Breast epithelium (tissue), 4 donors: ENCODE measurements at regions not wholly inside any gene's neighbourhood (a gene's known extent, or its start where the extent isn't known, plus 50 kb on each side); places are given as distances from the start of the nearest gene placed in this dataset.
"Not testable (repeated sequence)": the region's sequence is repeated elsewhere in the genome, so short reads cannot be mapped to it uniquely, and the experiment has no call there.

ENCODE experiments used
- DNase-seq, 2 donors: peaks; one replicate each; pipeline ENCODE4 v3.0.0-alpha.2; 2019; ENCODE audit warnings: low spot score in 2 of 2
- H3K27ac ChIP-seq, 2 donors: fragments of 200-600 bp; sonication (generic) in 1 of 2; one replicate each; pipeline ENCODE4 v1.5.1; 2016 to 2019; ENCODE audit warnings: mild to moderate bottlenecking in 1 of 2
- H3K27me3 ChIP-seq, 2 donors: fragments of 200-600 bp; sonication (generic) in 1 of 2; one replicate each; pipeline versions ENCODE4 v1.5.1 to v1.6.0; 2017 to 2019; ENCODE audit warnings: control low read depth in 1 of 2, mild to moderate bottlenecking in 1 of 2
- H3K36me3 ChIP-seq: fragments of 200-600 bp; one replicate; pipeline ENCODE4 v1.5.1; 2019
- H3K4me1 ChIP-seq, 2 donors: fragments of 200-600 bp; sonication (generic); one replicate each; pipeline ENCODE4 v1.5.1; 2016 to 2019; ENCODE audit warnings: control low read depth in 1 of 2
- H3K4me3 ChIP-seq, 3 donors: fragments of 200-600 bp; sonication (generic); 1 replicate in 2 of 3; 2 replicates in 1 of 3; pipeline ENCODE4 v1.5.1; 2016 to 2019; ENCODE audit warnings: mild to moderate bottlenecking in 3 of 3, moderate library complexity in 2 of 3
- H3K9me3 ChIP-seq, 2 donors: fragments of 200-600 bp; sonication (generic) in 1 of 2; one replicate each; pipeline ENCODE4 v1.5.1; 2016 to 2019; ENCODE audit warnings: control low read depth in 1 of 2
- CTCF ChIP-seq, 3 donors: fragments of 450-650 bp; IDR thresholded peaks; one replicate each; pipeline ENCODE4 v1.5.1; 2016 to 2017; ENCODE audit warnings: antibody characterized with exemption in 3 of 3, mild to moderate bottlenecking in 3 of 3, moderate library complexity in 3 of 3
- POLR2A ChIP-seq: fragments of 450-650 bp; IDR thresholded peaks from one replicate; pipeline ENCODE4 v1.6.1; 2016; ENCODE audit warnings: antibody characterized with exemption, mild to moderate bottlenecking, moderate library complexity
- POLR2AphosphoS5 ChIP-seq, 3 donors: sonication (generic); formaldehyde crosslinking; IDR thresholded peaks; one replicate each; pipeline ENCODE4 v1.6.1; 2017; ENCODE audit warnings: antibody characterized with exemption in 3 of 3
- intact Hi-C: fragments of 100-400 bp; cut with DNase I; formaldehyde crosslinking; loops from one replicate; pipeline ENCODE4 v1.15.1; 2023; ENCODE audit warnings: low total_unique reads

DNA sequence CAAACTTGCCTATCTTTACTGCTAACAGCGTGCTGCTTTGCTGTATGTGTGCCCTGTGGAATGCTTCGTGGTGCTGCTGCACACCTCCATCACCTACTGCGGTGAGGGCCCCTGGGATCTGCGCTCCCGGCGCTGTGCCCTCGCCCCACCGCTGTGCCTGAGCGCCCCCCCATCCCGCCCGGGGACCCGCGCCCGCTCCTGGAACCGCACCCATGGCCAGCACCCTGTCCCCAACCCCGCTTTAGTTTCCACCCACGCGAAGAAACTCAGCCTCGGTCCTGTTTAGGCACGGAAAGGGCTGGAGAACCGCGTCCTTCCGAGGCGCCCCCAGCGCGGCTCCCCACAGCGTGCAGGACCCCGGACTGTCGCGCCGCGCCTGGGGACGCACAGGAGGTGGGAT lies 373.4 kb downstream of the GOLGA6L6 start:
- H3K9me3 ChIP-seq, H3K4me1 ChIP-seq, H3K4me3 ChIP-seq, H3K27ac ChIP-seq, H3K27me3 ChIP-seq, H3K36me3 ChIP-seq, DNase-seq, intact Hi-C loops: not testable (repeated sequence)

GRCh38 chr15:20153528-20153927 lies 388.1 kb downstream of the GOLGA6L6 start:
- DNase-seq, H3K27ac ChIP-seq, intact Hi-C loops, H3K4me1 ChIP-seq, H3K9me3 ChIP-seq, H3K36me3 ChIP-seq, H3K27me3 ChIP-seq, H3K4me3 ChIP-seq: not testable (repeated sequence)

DNA sequence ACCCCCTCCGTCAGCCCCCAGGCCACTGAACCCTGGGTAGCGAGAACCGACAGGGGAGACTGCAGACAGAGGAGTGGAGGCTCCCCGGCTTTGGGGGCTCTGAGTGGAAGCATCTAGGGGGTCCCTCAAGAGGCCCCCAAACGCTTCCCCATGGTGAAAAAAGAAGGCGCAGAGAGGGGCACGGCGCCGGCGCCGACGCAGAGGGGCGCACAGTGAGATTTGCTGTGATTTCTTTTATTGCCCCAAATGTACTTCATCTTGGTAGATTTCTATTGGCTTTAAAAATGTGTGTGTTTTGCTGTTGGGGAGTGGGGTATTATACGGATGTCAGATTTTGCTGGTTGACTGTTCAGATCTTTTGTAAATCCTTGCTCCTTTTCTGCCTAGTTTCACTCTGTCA lies 392.9 kb downstream of the GOLGA6L6 start:
- DNase-seq, H3K9me3 ChIP-seq, H3K4me3 ChIP-seq, H3K36me3 ChIP-seq, intact Hi-C loops, H3K27ac ChIP-seq, H3K27me3 ChIP-seq, H3K4me1 ChIP-seq: not testable (repeated sequence)

DNA sequence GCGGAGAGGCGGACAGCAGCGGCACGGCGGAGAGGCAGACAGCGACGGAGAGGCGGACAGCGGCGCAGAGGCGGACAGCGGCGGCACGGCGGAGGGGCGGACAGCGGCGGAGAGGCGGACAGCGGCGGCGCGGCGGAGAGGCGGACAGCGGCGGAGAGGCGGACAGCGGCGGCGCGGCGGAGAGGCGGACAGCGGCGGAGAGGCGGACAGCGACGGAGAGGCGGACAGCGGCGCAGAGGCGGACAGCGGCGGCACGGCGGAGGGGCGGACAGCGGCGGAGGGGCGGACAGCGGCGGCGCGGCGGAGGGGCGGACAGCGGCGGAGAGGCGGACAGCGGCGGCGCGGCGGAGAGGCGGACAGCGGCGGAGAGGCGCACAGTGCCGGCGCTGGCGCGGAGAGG lies 393.6 kb downstream of the GOLGA6L6 start:
- intact Hi-C loops, H3K4me1 ChIP-seq, H3K36me3 ChIP-seq, H3K4me3 ChIP-seq, H3K27ac ChIP-seq, H3K27me3 ChIP-seq, H3K9me3 ChIP-seq, DNase-seq: not testable (repeated sequence)

DNA sequence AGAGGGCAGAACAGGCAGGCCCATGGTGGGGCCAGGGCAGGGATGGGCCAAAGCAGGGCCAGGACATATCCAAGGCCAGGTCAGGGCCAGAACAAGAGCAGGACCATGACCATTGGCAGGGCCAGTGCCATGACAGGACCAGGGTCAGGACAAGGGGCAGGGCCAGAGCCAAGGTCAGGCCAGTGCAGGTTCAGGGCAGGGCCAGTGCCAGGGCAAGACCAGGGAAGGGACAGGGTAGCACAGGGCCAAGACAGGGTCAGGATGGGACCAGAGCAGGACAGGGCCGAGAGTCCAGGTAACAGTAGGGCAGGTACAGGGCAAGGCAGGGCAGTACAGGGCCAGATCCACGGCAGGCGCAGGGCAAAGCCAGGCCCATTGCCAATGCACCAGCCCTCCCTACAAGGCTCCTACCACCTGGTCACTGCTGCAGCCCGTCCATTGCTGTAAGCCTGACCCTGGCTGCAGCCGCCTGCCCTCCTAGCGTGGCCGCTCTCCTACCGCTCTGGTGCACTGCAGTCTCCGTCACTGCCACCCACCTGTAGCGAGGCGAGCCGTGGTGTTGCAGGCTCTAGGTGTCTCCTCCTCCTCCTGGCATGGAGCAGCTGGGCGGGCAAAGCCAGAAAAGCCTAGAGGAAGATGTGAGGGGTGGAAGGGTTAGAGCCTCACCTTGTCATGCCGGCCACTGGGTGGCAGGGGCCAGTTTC lies 397.1 kb downstream of the GOLGA6L6 start:
- H3K36me3 ChIP-seq, intact Hi-C loops, DNase-seq, H3K27me3 ChIP-seq, H3K27ac ChIP-seq, H3K4me1 ChIP-seq, H3K4me3 ChIP-seq, H3K9me3 ChIP-seq: not testable (repeated sequence)

DNA sequence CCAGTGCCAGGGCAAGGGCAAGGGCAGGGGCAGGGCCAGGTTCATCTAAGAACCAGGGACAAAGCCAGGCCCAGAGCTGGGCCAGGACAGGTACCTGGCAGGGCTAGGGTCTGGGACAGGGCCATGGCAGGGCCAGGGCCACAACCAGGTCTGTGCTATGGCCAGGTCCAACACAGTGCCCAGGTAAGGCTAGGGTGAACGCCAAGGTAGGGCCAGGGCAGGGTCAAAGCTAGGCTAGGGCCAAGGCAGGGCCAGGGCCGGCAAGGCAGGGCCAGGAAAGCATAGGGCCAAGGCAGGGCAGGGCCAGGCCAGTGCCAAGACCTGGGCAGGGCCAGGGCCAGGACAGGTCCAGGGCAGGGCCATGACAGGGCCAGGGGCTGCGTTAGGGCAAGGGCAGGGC lies 398.7 kb downstream of the GOLGA6L6 start:
- intact Hi-C loops, H3K4me3 ChIP-seq, DNase-seq, H3K4me1 ChIP-seq, H3K36me3 ChIP-seq, H3K9me3 ChIP-seq, H3K27me3 ChIP-seq, H3K27ac ChIP-seq: not testable (repeated sequence)

GRCh38 chr15:20142410-20142809 lies 399.2 kb downstream of the GOLGA6L6 start:
- H3K36me3 ChIP-seq, intact Hi-C loops, H3K27ac ChIP-seq, H3K9me3 ChIP-seq, H3K4me1 ChIP-seq, H3K4me3 ChIP-seq, H3K27me3 ChIP-seq, DNase-seq: not testable (repeated sequence)

DNA sequence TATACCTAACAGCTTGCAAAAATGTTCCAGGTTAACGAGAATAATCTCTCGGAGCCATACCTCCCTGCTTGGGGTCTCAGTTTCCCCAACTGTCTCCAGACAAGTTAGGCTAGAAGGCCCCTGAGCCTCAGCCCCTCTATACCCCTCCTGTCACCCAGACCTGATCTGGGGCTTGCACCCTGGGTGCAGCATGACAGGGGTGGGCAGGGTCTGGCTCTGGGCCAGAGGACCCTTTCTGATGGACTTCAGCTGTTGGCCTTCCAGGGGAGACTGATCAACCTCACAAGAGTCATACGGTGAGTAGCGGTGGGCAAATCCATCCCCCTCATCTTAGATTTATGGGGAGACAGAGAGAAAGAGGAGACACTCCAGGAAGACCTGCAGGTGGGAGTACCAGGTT lies 416.9 kb downstream of the GOLGA6L6 start:
- H3K4me3 ChIP-seq, H3K36me3 ChIP-seq, H3K27me3 ChIP-seq, intact Hi-C loops, H3K9me3 ChIP-seq, DNase-seq, H3K27ac ChIP-seq, H3K4me1 ChIP-seq: not testable (repeated sequence)

- peak in 1 of 2 donors; percentile 56 for DNase-seq
- Histone ChIP-seq H3K36me3 (no peaks in the 10 kb centered on the region), H3K27me3 (no peaks in the 10 kb centered on the region), H3K9me3 (peaks cover 0 to 9% of the 10 kb centered on the region in 2 donors), H3K27ac (no peak overlapping the region), H3K4me3 (no peak overlapping the region), H3K4me1 (no peaks in the 10 kb centered on the region)
- intact Hi-C loops, result no loop called here
- TF ChIP-seq CTCF (IDR thresholded peaks at IDR 0.05), result no peak
- no peak for TF ChIP-seq POLR2A
- no peak for TF ChIP-seq POLR2AphosphoS5 (IDR thresholded peaks at IDR 0.05)
Measured at GRCh38 chr15:20106026-20106425, 435.6 kb downstream of the GOLGA6L6 start.

- H3K4me1 ChIP-seq, intact Hi-C loops, H3K27ac ChIP-seq, H3K36me3 ChIP-seq, DNase-seq, H3K9me3 ChIP-seq, H3K4me3 ChIP-seq, H3K27me3 ChIP-seq: not testable (repeated sequence)
Measured at GRCh38 chr15:20105011-20105990, 436.3 kb downstream of the GOLGA6L6 start.

GRCh38 chr15:20104551-20104950 lies 437.0 kb downstream of the GOLGA6L6 start:
- intact Hi-C loops, H3K27ac ChIP-seq, H3K4me3 ChIP-seq, H3K9me3 ChIP-seq, H3K36me3 ChIP-seq, H3K27me3 ChIP-seq, H3K4me1 ChIP-seq: not testable (repeated sequence)
- DNase-seq, result peak in 1 of 2 donors; percentile 70

DNA sequence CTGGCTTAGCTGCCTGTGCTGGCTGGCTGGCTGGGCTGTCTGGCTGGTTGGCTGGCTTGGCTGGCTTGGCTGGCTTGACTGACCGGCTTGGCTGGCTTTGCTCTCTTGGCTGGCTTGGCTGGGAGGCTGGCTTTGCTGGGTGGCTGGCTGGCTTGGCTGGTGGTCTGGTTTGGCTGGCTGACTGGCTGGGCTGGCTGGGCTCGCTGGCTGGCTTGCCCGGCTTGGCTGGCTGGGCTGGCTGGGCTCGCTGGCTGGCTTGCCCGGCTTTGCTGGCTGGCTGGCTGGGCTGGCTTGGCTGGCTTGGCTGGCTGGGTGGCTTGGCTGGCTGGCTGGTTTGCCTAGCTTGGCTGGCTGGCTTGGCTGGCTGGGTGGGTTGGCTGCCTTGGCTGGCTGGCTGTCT lies 438.7 kb downstream of the GOLGA6L6 start:
- H3K36me3 ChIP-seq, H3K9me3 ChIP-seq, intact Hi-C loops, H3K4me1 ChIP-seq, H3K4me3 ChIP-seq, H3K27me3 ChIP-seq, H3K27ac ChIP-seq: not testable (repeated sequence)
- peak in 1 of 2 donors; percentile 78 for DNase-seq
